ENCODE measurements at regions not wholly inside any gene's neighbourhood (a gene's known extent, or its start where the extent isn't known, plus 50 kb on each side); places are given as distances from the start of the nearest gene placed in this dataset.

DNA sequence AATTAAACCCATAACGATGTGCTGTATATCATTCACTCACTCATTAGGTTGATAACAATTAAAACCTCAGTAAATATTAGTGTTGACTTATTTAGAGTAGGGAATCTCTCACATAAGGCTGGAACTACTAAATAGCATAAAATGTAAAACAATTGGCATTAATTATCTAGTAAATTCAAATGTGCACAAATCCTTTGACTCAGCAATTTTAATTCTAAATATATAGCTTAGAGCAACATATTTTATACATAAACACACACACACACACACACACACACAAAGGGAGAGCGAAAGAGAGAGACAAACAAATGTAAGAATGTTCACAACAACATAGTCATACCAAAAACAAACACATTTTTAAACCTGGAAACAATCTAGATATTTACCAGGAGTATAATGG, 443.1 kb upstream of the KCNH7 start:
- Histone ChIP-seq H3K4me1 (ENCODE audit: control insufficient read depth in 1 of 2, insufficient read depth in 1 of 2, low read depth in 1 of 2, low read length in 1 of 2) (no peaks in the 10 kb centered on the region), H3K36me3 (no peaks in the 10 kb centered on the region), H3K27ac (no peak overlapping the region), H3K27me3 (no peaks in the 10 kb centered on the region), H3K4me3 (ENCODE audit: low read depth in 1 of 2, low read length in 1 of 2) (no peak overlapping the region), H3K9me3 (no peaks in the 10 kb centered on the region)
- no peak for TF ChIP-seq CTCF (IDR thresholded peaks at IDR 0.05)

- Histone ChIP-seq H3K27me3 (no peaks in the 10 kb centered on the region), H3K27ac (no peak overlapping the region)
- no peak for TF ChIP-seq CTCF (IDR thresholded peaks at IDR 0.05)
These were observed 430.9 kb upstream of the KCNH7 start for GRCh38 chr2:163269374-163270021.

GRCh38 chr2:163266772-163267171, 428.2 kb upstream of the KCNH7 start:
- H3K27me3 ChIP-seq = no peaks in the 10 kb centered on the region
- TF ChIP-seq CTCF (IDR thresholded peaks at IDR 0.05) = no peak
- H3K4me1 ChIP-seq (ENCODE audit: control insufficient read depth in 1 of 2, insufficient read depth in 1 of 2, low read depth in 1 of 2, low read length in 1 of 2) = no peaks in the 10 kb centered on the region
- no peak overlapping the region for H3K4me3 ChIP-seq (ENCODE audit: low read depth in 1 of 2, low read length in 1 of 2)
- no peaks in the 10 kb centered on the region for H3K36me3 ChIP-seq
- no peaks in the 10 kb centered on the region for H3K9me3 ChIP-seq
- no peak overlapping the region for H3K27ac ChIP-seq

More at GRCh38 chr2:163269374-163270021, 430.9 kb upstream of the KCNH7 start:
- H3K9me3 ChIP-seq = no peaks in the 10 kb centered on the region
- no peaks in the 10 kb centered on the region for H3K4me1 ChIP-seq (ENCODE audit: control insufficient read depth in 1 of 2, insufficient read depth in 1 of 2, low read depth in 1 of 2, low read length in 1 of 2)
- H3K36me3 ChIP-seq = no peaks in the 10 kb centered on the region
- no peak overlapping the region for H3K4me3 ChIP-seq (ENCODE audit: low read depth in 1 of 2, low read length in 1 of 2)

GRCh38 chr2:163265562-163265961, 427.0 kb upstream of the KCNH7 start:
- Histone ChIP-seq H3K27me3 (no peaks in the 10 kb centered on the region), H3K4me1 (ENCODE audit: control insufficient read depth in 1 of 2, insufficient read depth in 1 of 2, low read depth in 1 of 2, low read length in 1 of 2) (no peaks in the 10 kb centered on the region), H3K36me3 (no peaks in the 10 kb centered on the region), H3K27ac (no peak overlapping the region), H3K9me3 (no peaks in the 10 kb centered on the region), H3K4me3 (ENCODE audit: low read depth in 1 of 2, low read length in 1 of 2) (no peak overlapping the region)
- TF ChIP-seq CTCF (IDR thresholded peaks at IDR 0.05) = no peak

- Histone ChIP-seq H3K9me3 (no peaks in the 10 kb centered on the region), H3K36me3 (no peaks in the 10 kb centered on the region), H3K27me3 (no peaks in the 10 kb centered on the region), H3K4me1 (ENCODE audit: control insufficient read depth in 1 of 2, insufficient read depth in 1 of 2, low read depth in 1 of 2, low read length in 1 of 2) (no peaks in the 10 kb centered on the region), H3K27ac (no peak overlapping the region), H3K4me3 (ENCODE audit: low read depth in 1 of 2, low read length in 1 of 2) (no peak overlapping the region)
- TF ChIP-seq CTCF (IDR thresholded peaks at IDR 0.05) = no peak
These were observed 425.8 kb upstream of the KCNH7 start for GRCh38 chr2:163264341-163264740.

All from neutrophil (primary cell).